AG09309 (cell line): ENCODE measurements at regions not wholly inside any gene's neighbourhood (a gene's known extent, or its start where the extent isn't known, plus 50 kb on each side); places are given as distances from the start of the nearest gene placed in this dataset.

ENCODE experiments used
- DNase-seq: peaks from one replicate; pipeline ENCODE4 v3.0.0-alpha.2; 2010; ENCODE audit warnings: low read depth
- H3K4me3 ChIP-seq: 2 replicates; pipeline ENCODE4 v1.5.1; 2011; ENCODE audit warnings: mild to moderate bottlenecking, low read depth, low read length, moderate library complexity; ENCODE audit not compliant: control insufficient read depth
- CTCF ChIP-seq: IDR thresholded peaks from 2 replicates; pipeline ENCODE4 v1.5.1; 2011; ENCODE audit warnings: mild to moderate bottlenecking, low read depth, low read length, inconsistent platforms; ENCODE audit not compliant: insufficient read depth, control insufficient read depth; ENCODE audit errors: missing control alignments

GRCh38 chr11:90895850-90896249 is 673.0 kb upstream of the CHORDC1 start:
- DNase-seq: no peak
- no peak overlapping the region for H3K4me3 ChIP-seq
- no peak for TF ChIP-seq CTCF

GRCh38 chr11:90890347-90890746 is 667.5 kb upstream of the CHORDC1 start:
- DNase-seq: no peak
- TF ChIP-seq CTCF: no peak
- no peak overlapping the region for H3K4me3 ChIP-seq

GRCh38 chr11:90884181-90884580 is 661.3 kb upstream of the CHORDC1 start:
- H3K4me3 ChIP-seq: no peak overlapping the region
- no peak for TF ChIP-seq CTCF
- no peak for DNase-seq

GRCh38 chr11:90874986-90875385 is 652.1 kb upstream of the CHORDC1 start:
- TF ChIP-seq CTCF: no peak
- no peak overlapping the region for H3K4me3 ChIP-seq
- DNase-seq: no peak

GRCh38 chr11:90874281-90874680 is 651.4 kb upstream of the CHORDC1 start:
- TF ChIP-seq CTCF: no peak
- H3K4me3 ChIP-seq: no peak overlapping the region
- no peak for DNase-seq

GRCh38 chr11:90867416-90867815 is 644.6 kb upstream of the CHORDC1 start:
- no peak for DNase-seq
- H3K4me3 ChIP-seq: no peak overlapping the region
- no peak for TF ChIP-seq CTCF

GRCh38 chr11:90856790-90857189 is 633.9 kb upstream of the CHORDC1 start:
- H3K4me3 ChIP-seq: no peak overlapping the region
- no peak for TF ChIP-seq CTCF
- DNase-seq: no peak
